ENCODE measurements at regions not wholly inside any gene's neighbourhood (a gene's known extent, or its start where the extent isn't known, plus 50 kb on each side); places are given as distances from the start of the nearest gene placed in this dataset.

DNA sequence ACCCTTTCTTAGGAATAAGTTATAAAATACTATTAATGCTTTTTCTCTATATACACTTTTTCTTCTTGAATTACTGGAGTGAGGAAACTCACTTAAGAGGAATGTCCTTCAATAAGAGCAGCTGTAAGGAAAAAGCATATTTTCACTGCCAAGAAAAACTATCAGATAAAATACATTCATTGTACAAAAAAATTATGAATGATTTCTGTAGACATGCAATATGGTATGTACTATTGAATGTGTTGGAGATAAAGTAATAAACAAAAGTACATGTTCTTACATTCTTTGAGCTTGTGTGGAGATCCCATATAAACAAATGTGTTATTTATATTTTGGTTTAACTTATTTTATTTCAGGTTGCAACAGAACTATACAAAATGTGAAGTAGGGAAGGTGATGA is 241.0 kb upstream of the ZNF717 start:
- Histone ChIP-seq H3K27me3 (replicated peaks in 1 of 4; ENCODE audit: control insufficient read depth in 3 of 4, extremely low read depth in 1 of 4, insufficient read depth in 3 of 4, low read length in 3 of 4) (no peaks in the 10 kb centered on the region), H3K56ac (replicated peaks; ENCODE audit: insufficient read length, low read depth, low read length) (no peak overlapping the region), H3K27ac (ENCODE audit: low read depth, low read length) (no peak overlapping the region), H3K23me2 (ENCODE audit: low read depth, low read length) (no peaks in the 10 kb centered on the region), H3K18ac (ENCODE audit: extremely low read depth, low read length) (no peak overlapping the region), H2BK20ac (ENCODE audit: low read length) (no peak overlapping the region), H3K9ac (replicated peaks in 1 of 4; ENCODE audit: extremely low read depth in 1 of 4, low read depth in 3 of 4, low read length in 3 of 4) (no peak overlapping the region), H3K9me3 (ENCODE audit: insufficient read depth in 2 of 2, low read depth in 1 of 2, low read length in 1 of 2) (no peaks in the 10 kb centered on the region; a peak in 1 of 4 replicates), H3K4me1 (replicated peaks in 1 of 4; ENCODE audit: control insufficient read depth in 3 of 4, insufficient read depth in 4 of 4, low read length in 3 of 4) (no peaks in the 10 kb centered on the region), H2AK5ac (ENCODE audit: low read depth, low read length) (no peak overlapping the region), H3K36me3 (ENCODE audit: control insufficient read depth in 2 of 4, insufficient read depth in 4 of 4, low read length in 3 of 4) (no peaks in the 10 kb centered on the region; a peak in 1 of 8 replicates), H3K4me3 (ENCODE audit: extremely low read depth in 1 of 4, insufficient read depth in 2 of 4, low read depth in 3 of 4, low read length in 4 of 4) (no peak overlapping the region), H2AFZ (ENCODE audit: low read length) (no peak overlapping the region), H4K20me1 (replicated peaks in 1 of 2; ENCODE audit: control insufficient read depth in 1 of 2, insufficient read depth in 2 of 2, low read length in 2 of 2) (no peaks in the 10 kb centered on the region), H2BK15ac (ENCODE audit: low read length) (no peak overlapping the region), H3K4ac (replicated peaks; ENCODE audit: insufficient read length, low read depth, low read length) (no peak overlapping the region), H3K79me2 (ENCODE audit: control insufficient read depth in 1 of 2, insufficient read depth in 2 of 2, low read length in 2 of 2) (0 out of 4 replicates have a peak, but pooled peaks cover 0 to 2% of the 10 kb centered on the region in 2 experiments), H2BK12ac (ENCODE audit: low read depth, low read length) (no peak overlapping the region), H3K4me2 (ENCODE audit: insufficient read depth in 1 of 2, low read depth in 2 of 2, low read length in 2 of 2) (no peak overlapping the region), H4K8ac (ENCODE audit: extremely low read depth, insufficient read depth, low read length) (no peak overlapping the region), H3K23ac (ENCODE audit: insufficient read length) (no peak overlapping the region), H2BK5ac (ENCODE audit: low read depth, low read length) (no peak overlapping the region), H3K79me1 (ENCODE audit: low read depth, low read length) (no peaks in the 10 kb centered on the region), H3K14ac (ENCODE audit: insufficient read length) (no peak overlapping the region), H4K91ac (replicated peaks; ENCODE audit: insufficient read length, low read length) (no peak overlapping the region), H4K5ac (ENCODE audit: insufficient read length, low read depth, low read length) (no peak overlapping the region), H2BK120ac (replicated peaks; ENCODE audit: low read depth, low read length) (no peak overlapping the region)
- no peak for FAIRE-seq
- POLR2A ChIA-PET (ENCODE audit: partially characterized antibody) = no interaction called here
- CTCF ChIA-PET (ENCODE audit: partially characterized antibody) = interaction anchor here (1.0 to 5.6 kb wide), 5 partner anchors 8 to 202 kb away, joined by 3 to 54 read pairs (median 7); no protein-coding TSS in a partner anchor
- DNase-seq (ENCODE audit: low read depth in 1 of 2, low spot score in 2 of 2) = no peak
- no peak for TF ChIP-seq RFX5 (IDR thresholded peaks at IDR 0.05; ENCODE audit: borderline replicate concordance, low read depth, low read length)
- no peak for TF ChIP-seq GTF2F1 (IDR thresholded peaks at IDR 0.05; ENCODE audit: borderline replicate concordance, low read depth, low read length)
- no peak for TF ChIP-seq BRCA1 (IDR thresholded peaks at IDR 0.05; ENCODE audit: low read depth, low read length)
- TF ChIP-seq CTBP2 (IDR thresholded peaks at IDR 0.05; ENCODE audit: borderline replicate concordance, insufficient read depth, insufficient read length, low read length) = no peak
- no peak for TF ChIP-seq KDM1A (IDR thresholded peaks at IDR 0.05; ENCODE audit: borderline replicate concordance, low read length)
- TF ChIP-seq MAFK (IDR thresholded peaks at IDR 0.05; ENCODE audit: low read depth, low read length) = no peak

All from H1 (cell line).